ENCODE measurements at regions not wholly inside any gene's neighbourhood (a gene's known extent, or its start where the extent isn't known, plus 50 kb on each side); places are given as distances from the start of the nearest gene placed in this dataset.
A peak's percentile ranks its signal among the peaks of the same experiment; 100 is the strongest.

DNA sequence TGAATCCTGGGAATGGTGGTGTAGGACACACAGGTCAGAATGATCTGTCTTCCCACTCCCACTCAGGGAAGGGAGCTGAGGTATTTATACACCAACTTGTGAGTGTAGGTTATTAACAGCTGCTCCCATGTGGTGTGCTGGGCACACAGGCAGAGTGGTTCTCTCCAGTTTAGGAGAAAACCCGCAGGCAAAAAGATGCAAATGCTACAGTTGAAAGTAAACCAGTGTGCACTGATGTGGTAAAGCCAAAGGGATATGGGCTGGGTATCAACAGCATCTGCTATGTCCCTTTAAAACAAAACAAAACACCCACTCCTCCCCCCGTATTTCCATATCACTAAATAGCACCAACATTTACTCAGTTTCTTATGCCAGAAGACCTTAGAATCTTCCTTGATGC, 75.4 kb upstream of the SYT13 start:
- DNase-seq, result no peak
- no peaks in the 10 kb centered on the region for H3K36me3 ChIP-seq
- H3K9me3 ChIP-seq, result no peaks in the 10 kb centered on the region
- no peak for ATAC-seq
- H3K4me1 ChIP-seq, result no peaks in the 10 kb centered on the region
- TF ChIP-seq POLR2A (IDR thresholded peaks at IDR 0.05), result no peak
- TF ChIP-seq, protein P1, sequence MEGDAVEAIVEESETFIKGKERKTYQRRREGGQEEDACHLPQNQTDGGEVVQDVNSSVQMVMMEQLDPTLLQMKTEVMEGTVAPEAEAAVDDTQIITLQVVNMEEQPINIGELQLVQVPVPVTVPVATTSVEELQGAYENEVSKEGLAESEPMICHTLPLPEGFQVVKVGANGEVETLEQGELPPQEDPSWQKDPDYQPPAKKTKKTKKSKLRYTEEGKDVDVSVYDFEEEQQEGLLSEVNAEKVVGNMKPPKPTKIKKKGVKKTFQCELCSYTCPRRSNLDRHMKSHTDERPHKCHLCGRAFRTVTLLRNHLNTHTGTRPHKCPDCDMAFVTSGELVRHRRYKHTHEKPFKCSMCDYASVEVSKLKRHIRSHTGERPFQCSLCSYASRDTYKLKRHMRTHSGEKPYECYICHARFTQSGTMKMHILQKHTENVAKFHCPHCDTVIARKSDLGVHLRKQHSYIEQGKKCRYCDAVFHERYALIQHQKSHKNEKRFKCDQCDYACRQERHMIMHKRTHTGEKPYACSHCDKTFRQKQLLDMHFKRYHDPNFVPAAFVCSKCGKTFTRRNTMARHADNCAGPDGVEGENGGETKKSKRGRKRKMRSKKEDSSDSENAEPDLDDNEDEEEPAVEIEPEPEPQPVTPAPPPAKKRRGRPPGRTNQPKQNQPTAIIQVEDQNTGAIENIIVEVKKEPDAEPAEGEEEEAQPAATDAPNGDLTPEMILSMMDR (IDR thresholded peaks at IDR 0.05), result no peak
- H3K27ac ChIP-seq, result no peak overlapping the region
- H3K27me3 ChIP-seq, result peaks cover 0 to 14% (median 0%) of the 10 kb centered on the region in 9 donors
- intact Hi-C loops (cut with DNase I), result no loop called here
- 71 to 79% (median 75%) methylated on average over 2 of the region's 2 CpGs for WGBS, 4 donors
- H3K4me3 ChIP-seq, result no peak overlapping the region

DNA sequence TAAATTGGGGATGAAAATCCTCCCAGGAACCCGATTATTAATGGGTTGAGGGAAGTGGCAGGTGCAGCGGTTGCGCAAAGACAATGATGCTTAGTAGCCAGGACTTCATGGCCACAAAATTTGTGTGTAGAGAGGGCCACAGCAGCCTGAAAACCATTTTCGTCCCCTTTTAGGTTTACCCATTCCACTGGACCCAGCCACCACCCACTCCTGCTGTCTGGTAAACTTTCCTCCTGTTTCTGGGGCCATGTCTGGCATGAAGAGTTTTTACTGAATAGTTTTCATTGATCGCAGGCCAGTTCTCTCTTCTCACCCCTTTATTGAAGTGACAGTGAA, 69.5 kb upstream of the SYT13 start:
- WGBS, 4 donors, result 13 to 26% (median 15%) methylated on average over 5 of the region's 5 CpGs
- peak overlapping the region in 8 of 12 donors; percentile 14 to 76 (median 54) for H3K27ac ChIP-seq

DNA sequence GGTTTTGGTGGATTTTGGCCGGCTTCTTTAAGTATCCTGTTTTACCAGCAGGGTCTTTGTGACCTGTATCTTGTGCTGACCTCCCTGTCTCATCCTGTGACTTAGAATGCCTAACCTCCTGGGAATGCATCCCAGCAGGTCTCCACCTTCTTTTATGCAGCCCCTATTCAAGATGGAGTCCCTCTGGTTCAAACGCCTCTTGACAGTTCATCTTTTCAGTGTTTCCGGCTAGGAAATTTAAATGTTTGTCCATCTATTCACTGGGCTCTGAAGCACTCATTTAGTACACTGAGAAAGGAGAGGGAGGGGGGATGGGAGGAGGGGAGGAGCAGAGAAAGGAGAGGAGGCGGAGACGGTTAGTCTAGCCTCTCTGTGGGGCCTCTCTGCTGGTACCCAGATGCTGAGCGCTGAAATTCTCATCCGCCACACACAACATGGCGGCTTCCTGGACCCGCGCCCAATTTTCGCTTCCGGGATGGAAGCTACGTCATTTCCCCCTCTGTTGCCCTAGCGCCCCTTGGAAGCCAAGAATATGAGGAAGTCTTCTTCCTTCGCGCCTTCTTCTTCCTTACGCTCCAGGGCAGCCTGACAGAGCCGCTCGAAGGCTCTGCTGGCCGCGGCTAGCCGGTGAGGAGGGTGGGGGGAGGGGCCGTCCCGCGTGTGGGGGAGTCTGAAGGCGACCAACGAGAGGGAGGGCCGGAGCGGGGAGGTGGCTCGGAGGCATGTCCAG, 69.0 kb upstream of the SYT13 start:
- peak overlapping the region in 8 of 12 donors; percentile 14 to 76 (median 54) for H3K27ac ChIP-seq
- intact Hi-C loops (cut with DNase I), result no loop called here

More for the DNA sequence above, 69.5 kb upstream of the SYT13 start:
- Histone ChIP-seq H3K4me3 (peak overlapping the region; percentile 53 to 81 (median 66)), H3K4me1 (peaks cover 0 to 16% (median 8%) of the 10 kb centered on the region in 12 donors), H3K36me3 (no peaks in the 10 kb centered on the region), H3K27me3 (peaks cover 0 to 6% (median 0%) of the 10 kb centered on the region in 9 donors), H3K9me3 (no peaks in the 10 kb centered on the region)
- ATAC-seq (peak in 2 of 4 donors; percentile 9 to 11), DNase-seq (no peak)
- intact Hi-C loops (cut with DNase I), result no loop called here
- TF ChIP-seq POLR2A (IDR thresholded peaks at IDR 0.05), result no peak
- TF ChIP-seq, protein P1 (IDR thresholded peaks at IDR 0.05), result no peak

DNA sequence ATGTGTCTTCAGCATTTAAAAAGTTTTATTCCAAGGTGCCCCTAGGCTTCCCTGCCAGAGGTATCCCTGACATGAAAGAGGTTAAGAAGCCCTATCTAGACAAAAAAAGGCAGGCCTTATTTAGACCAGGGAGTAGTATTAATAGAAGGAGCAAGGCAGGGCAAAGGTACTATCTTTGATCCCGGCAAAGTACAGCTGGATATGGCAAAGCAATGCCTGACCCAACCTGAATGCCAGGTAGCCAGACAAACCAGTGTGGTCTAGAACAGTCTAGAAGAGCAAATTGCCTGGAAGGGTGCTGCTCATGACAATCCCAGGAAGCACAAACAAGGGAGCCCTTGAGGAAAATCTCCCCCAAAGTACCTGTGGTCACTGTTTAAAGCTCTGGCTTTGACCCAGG, 62.6 kb upstream of the SYT13 start:
- intact Hi-C loops (cut with DNase I), result no loop called here
- no peak for TF ChIP-seq POLR2A (IDR thresholded peaks at IDR 0.05)
- TF ChIP-seq, protein P1 (IDR thresholded peaks at IDR 0.05), result no peak
- Histone ChIP-seq H3K4me3 (no peak overlapping the region), H3K27me3 (peaks cover 0 to 6% (median 0%) of the 10 kb centered on the region in 9 donors), H3K4me1 (peaks cover 0 to 8% (median 0%) of the 10 kb centered on the region in 12 donors), H3K9me3 (no peaks in the 10 kb centered on the region), H3K27ac (no peak overlapping the region), H3K36me3 (no peaks in the 10 kb centered on the region)
- no peak for DNase-seq
- ATAC-seq, result peak in 3 of 4 donors; percentile 13 to 50 (median 24)
- WGBS, 4 donors, result 56 to 65% (median 63%) methylated on average over 1 of the region's 1 CpG

More for the DNA sequence above, 69.0 kb upstream of the SYT13 start:
- Histone ChIP-seq H3K27me3 (peaks cover 0 to 6% (median 0%) of the 10 kb centered on the region in 9 donors), H3K4me3 (peak overlapping the region; percentile 53 to 81 (median 66)), H3K4me1 (peaks cover 0 to 16% (median 8%) of the 10 kb centered on the region in 12 donors), H3K9me3 (no peaks in the 10 kb centered on the region), H3K36me3 (no peaks in the 10 kb centered on the region)
- DNase-seq (peak; percentile 87 to 91 (median 90)), ATAC-seq (peak; percentile 77 to 97 (median 94))
- TF ChIP-seq POLR2A (IDR thresholded peaks at IDR 0.05), result no peak
- TF ChIP-seq, protein P1 (IDR thresholded peaks at IDR 0.05), result no peak
- WGBS, 4 donors, result 9 to 16% (median 10%) methylated on average over 17 to 30 of the region's 30 CpGs

Data from heart left ventricle (tissue), 16 donors.